ENCODE measurements at regions not wholly inside any gene's neighbourhood (a gene's known extent, or its start where the extent isn't known, plus 50 kb on each side); places are given as distances from the start of the nearest gene placed in this dataset.

GRCh38 chr12:42886160-42886559 lies 296.6 kb upstream of the PRICKLE1 start:
- TF ChIP-seq CTCF (IDR thresholded peaks at IDR 0.05; ENCODE audit: poor library complexity) = no peak
- TF ChIP-seq EZH2 (IDR thresholded peaks at IDR 0.05; ENCODE audit: borderline replicate concordance) = no peak
